ENCODE measurements at regions not wholly inside any gene's neighbourhood (a gene's known extent, or its start where the extent isn't known, plus 50 kb on each side); places are given as distances from the start of the nearest gene placed in this dataset.

GRCh38 chr7:138285129-138285528, 174.9 kb upstream of the TRIM24 start:
- H3K4me3 ChIP-seq = no peak overlapping the region
- no peak for ATAC-seq

GRCh38 chr7:138286846-138287245, 173.2 kb upstream of the TRIM24 start:
- ATAC-seq = no peak

More at GRCh38 chr7:138285129-138285528, 174.9 kb upstream of the TRIM24 start:
- no peak for TF ChIP-seq CTCF (IDR thresholded peaks at IDR 0.05)
- Histone ChIP-seq H3K36me3 (no peaks in the 10 kb centered on the region), H3K4me1 (no peaks in the 10 kb centered on the region), H3K27me3 (ENCODE audit: low read depth) (no peaks in the 10 kb centered on the region), H3K9me3 (peaks cover 10% of the 10 kb centered on the region), H3K27ac (no peak overlapping the region)
- intact Hi-C loops (cut with DNase I) = no loop called here
- no peak for DNase-seq

DNA sequence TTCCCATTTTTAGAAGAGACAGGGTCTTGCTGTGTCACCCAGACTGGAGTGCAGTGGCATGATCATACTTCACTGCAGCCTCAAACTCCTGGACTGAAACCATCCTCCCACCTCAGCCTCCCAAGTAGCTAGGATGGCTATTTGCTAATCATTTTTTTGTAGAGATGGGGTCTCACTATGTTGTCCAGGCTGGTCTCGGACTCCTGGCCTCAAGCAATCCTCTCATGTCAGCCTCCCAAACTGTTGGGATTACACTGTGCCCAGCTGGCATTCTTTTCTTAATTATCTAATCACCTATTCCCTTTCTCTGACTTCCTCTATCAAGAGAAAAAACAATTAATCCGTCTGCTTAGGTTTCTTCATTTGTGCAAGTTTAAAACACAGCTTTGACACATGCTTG, 172.5 kb upstream of the TRIM24 start:
- DNase-seq (no peak), ATAC-seq (no peak)
- Histone ChIP-seq H3K27me3 (ENCODE audit: low read depth) (no peaks in the 10 kb centered on the region), H3K4me3 (no peak overlapping the region), H3K9me3 (peaks cover 14% of the 10 kb centered on the region), H3K4me1 (no peaks in the 10 kb centered on the region), H3K27ac (no peak overlapping the region), H3K36me3 (no peaks in the 10 kb centered on the region)
- TF ChIP-seq CTCF (IDR thresholded peaks at IDR 0.05) = no peak
- intact Hi-C loops (cut with DNase I) = no loop called here

More at GRCh38 chr7:138286846-138287245, 173.2 kb upstream of the TRIM24 start:
- Histone ChIP-seq H3K9me3 (peaks cover 14% of the 10 kb centered on the region), H3K36me3 (no peaks in the 10 kb centered on the region), H3K27me3 (ENCODE audit: low read depth) (no peaks in the 10 kb centered on the region), H3K4me1 (no peaks in the 10 kb centered on the region), H3K27ac (no peak overlapping the region), H3K4me3 (no peak overlapping the region)
- DNase-seq = no peak
- TF ChIP-seq CTCF (IDR thresholded peaks at IDR 0.05) = no peak
- intact Hi-C loops (cut with DNase I) = no loop called here

DNA sequence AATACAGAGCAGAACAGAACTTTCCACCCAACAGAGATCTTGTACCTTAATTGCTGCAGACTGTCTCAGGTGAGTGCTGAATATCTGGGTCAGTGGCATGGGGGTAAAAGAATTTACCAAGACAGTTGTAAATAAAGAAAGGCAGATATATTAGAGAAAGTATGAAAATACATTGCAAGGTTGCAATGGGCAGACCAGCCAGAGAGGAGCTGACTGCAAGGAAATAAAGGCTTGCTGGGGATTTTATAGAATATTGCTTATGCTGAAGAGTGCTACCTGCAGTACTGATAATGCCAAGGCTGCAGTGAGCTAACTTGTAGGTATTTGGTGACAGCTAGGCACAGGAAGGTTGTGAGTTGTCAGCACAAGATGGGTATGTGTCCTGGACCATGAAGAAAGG, 171.0 kb upstream of the TRIM24 start:
- Histone ChIP-seq H3K27me3 (ENCODE audit: low read depth) (no peaks in the 10 kb centered on the region), H3K36me3 (no peaks in the 10 kb centered on the region), H3K9me3 (peaks cover 14% of the 10 kb centered on the region), H3K4me1 (peaks cover under 1% of the 10 kb centered on the region), H3K4me3 (no peak overlapping the region), H3K27ac (no peak overlapping the region)
- no peak for ATAC-seq
- TF ChIP-seq CTCF (IDR thresholded peaks at IDR 0.05) = no peak
- no peak for DNase-seq
- intact Hi-C loops (cut with DNase I) = no loop called here

- ATAC-seq (no peak), DNase-seq (no peak)
- Histone ChIP-seq H3K27ac (no peak overlapping the region), H3K4me1 (peaks cover 5% of the 10 kb centered on the region), H3K36me3 (no peaks in the 10 kb centered on the region), H3K27me3 (ENCODE audit: low read depth) (no peaks in the 10 kb centered on the region), H3K9me3 (peaks cover 14% of the 10 kb centered on the region), H3K4me3 (no peak overlapping the region)
- intact Hi-C loops (cut with DNase I) = no loop called here
- no peak for TF ChIP-seq CTCF (IDR thresholded peaks at IDR 0.05)
Observed at GRCh38 chr7:138289864-138290263, 170.2 kb upstream of the TRIM24 start.

GRCh38 chr7:138292951-138293350, 167.1 kb upstream of the TRIM24 start:
- peaks cover 14% of the 10 kb centered on the region for H3K9me3 ChIP-seq
- ATAC-seq (no peak), DNase-seq (no peak)
- TF ChIP-seq CTCF (IDR thresholded peaks at IDR 0.05) = no peak
- no peak overlapping the region for H3K27ac ChIP-seq
- no peak overlapping the region for H3K4me3 ChIP-seq
- H3K27me3 ChIP-seq (ENCODE audit: low read depth) = no peaks in the 10 kb centered on the region
- H3K36me3 ChIP-seq = no peaks in the 10 kb centered on the region
- H3K4me1 ChIP-seq = peaks cover 5% of the 10 kb centered on the region
- intact Hi-C loops (cut with DNase I) = no loop called here
